Endothelial cell (in vitro differentiated cells): ENCODE measurements at regions not wholly inside any gene's neighbourhood (a gene's known extent, or its start where the extent isn't known, plus 50 kb on each side); places are given as distances from the start of the nearest gene placed in this dataset.

ENCODE experiments used
- DNase-seq: peaks from one replicate; pipeline ENCODE4 v3.0.0; 2021; ENCODE audit warnings: low spot score
- H3K27ac Mint-ChIP-seq: one replicate; pipeline ENCODE4 v1.8.0; 2021; ENCODE audit warnings: mixed read lengths, inconsistent platforms; ENCODE audit not compliant: unreplicated experiment
- H3K27me3 Mint-ChIP-seq: one replicate; pipeline ENCODE4 v1.8.0; 2021; ENCODE audit warnings: mild to moderate bottlenecking, moderate library complexity, mixed read lengths, inconsistent platforms; ENCODE audit not compliant: unreplicated experiment
- H3K36me3 Mint-ChIP-seq: one replicate; pipeline ENCODE4 v1.8.0; 2021; ENCODE audit warnings: mild to moderate bottlenecking, low read depth, mixed read lengths, inconsistent platforms; ENCODE audit not compliant: unreplicated experiment
- H3K4me1 Mint-ChIP-seq: one replicate; pipeline ENCODE4 v1.8.0; 2021; ENCODE audit warnings: mild to moderate bottlenecking, mixed read lengths, inconsistent platforms; ENCODE audit not compliant: unreplicated experiment
- H3K4me3 Mint-ChIP-seq: one replicate; pipeline ENCODE4 v1.8.0; 2021; ENCODE audit warnings: mild to moderate bottlenecking, mixed read lengths, inconsistent platforms; ENCODE audit not compliant: unreplicated experiment
- H3K9me3 Mint-ChIP-seq: one replicate; pipeline ENCODE4 v1.8.0; 2021; ENCODE audit warnings: mixed read lengths, inconsistent platforms; ENCODE audit not compliant: unreplicated experiment
- CTCF ChIP-seq: fragments of 200-600 bp; sonication (generic); IDR thresholded peaks from one replicate; pipeline ENCODE4 v1.5.0; 2021; ENCODE audit warnings: antibody characterized with exemption; ENCODE audit not compliant: unreplicated experiment

DNA sequence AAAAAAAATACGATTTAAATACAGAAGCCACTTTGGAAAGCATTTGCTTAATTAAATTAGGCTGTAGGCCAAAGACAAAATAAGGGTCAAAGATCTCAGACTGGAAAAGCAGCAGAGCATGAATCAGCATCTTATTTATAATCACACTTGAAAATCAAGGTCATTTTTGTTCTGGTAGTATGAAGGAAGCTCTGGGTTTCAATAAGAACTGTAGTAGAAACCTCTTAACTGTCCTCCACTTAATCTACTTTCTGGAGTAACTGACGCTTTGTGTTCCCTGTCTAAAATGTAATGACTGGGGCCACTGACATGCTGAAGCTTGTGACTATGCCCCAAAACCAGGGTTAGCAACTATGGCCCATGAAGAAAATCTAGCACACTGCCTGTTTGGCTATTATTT is 450.7 kb upstream of the ZP4 start:
- H3K9me3 Mint-ChIP-seq, result no peaks in the 10 kb centered on the region
- no peak overlapping the region for H3K4me3 Mint-ChIP-seq
- no peak for DNase-seq
- TF ChIP-seq CTCF, result no peak
- H3K36me3 Mint-ChIP-seq, result no peaks in the 10 kb centered on the region
- no peak overlapping the region for H3K27ac Mint-ChIP-seq
- no peaks in the 10 kb centered on the region for H3K27me3 Mint-ChIP-seq
- peaks cover 2% of the 10 kb centered on the region for H3K4me1 Mint-ChIP-seq

DNA sequence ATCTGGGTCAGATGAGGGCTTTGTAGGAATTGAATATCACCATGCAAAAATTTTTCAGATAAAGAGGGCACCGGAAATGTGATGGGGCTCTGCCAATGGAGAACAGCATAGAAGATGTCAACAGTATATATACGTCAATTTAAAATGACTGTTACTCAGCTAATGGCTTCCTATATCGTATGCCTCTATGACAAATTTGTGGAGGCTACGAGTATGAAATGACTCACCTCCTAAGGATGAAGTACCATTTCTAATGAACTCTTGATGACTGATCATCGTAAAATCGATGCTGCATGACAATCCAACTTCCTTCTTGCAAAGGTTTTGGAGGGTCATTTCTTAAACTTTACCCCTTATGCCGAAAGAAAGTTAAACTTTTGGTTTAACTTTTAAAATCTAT is 450.3 kb upstream of the ZP4 start:
- no peak for TF ChIP-seq CTCF

DNA sequence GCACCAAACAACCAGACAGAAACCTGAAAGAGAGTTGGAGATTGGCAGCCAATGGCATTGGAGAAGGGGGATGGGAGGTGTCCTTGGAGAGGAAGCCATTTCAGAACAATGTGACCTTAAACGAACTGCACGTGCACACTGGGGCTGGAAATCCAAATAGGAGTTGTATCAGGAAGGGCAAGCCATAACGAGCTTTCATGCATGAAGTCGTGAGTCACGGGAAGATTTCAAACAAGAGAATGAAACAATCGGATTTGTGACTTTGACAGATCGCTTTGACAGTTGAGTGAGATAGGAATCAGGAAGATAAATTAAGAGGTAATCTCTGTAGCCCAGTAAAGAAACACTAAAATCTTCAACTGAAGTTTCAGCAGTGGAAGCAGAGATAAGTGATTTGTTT is 445.8 kb upstream of the ZP4 start:
- Mint-ChIP-seq H3K27ac (no peak overlapping the region), H3K4me3 (no peak overlapping the region), H3K27me3 (no peaks in the 10 kb centered on the region), H3K4me1 (no peaks in the 10 kb centered on the region), H3K36me3 (no peaks in the 10 kb centered on the region), H3K9me3 (no peaks in the 10 kb centered on the region)
- no peak for DNase-seq
- no peak for TF ChIP-seq CTCF

More for the DNA sequence above, 450.3 kb upstream of the ZP4 start:
- Mint-ChIP-seq H3K4me1 (no peaks in the 10 kb centered on the region), H3K36me3 (no peaks in the 10 kb centered on the region), H3K27ac (no peak overlapping the region), H3K4me3 (no peak overlapping the region), H3K9me3 (no peaks in the 10 kb centered on the region), H3K27me3 (no peaks in the 10 kb centered on the region)
- DNase-seq, result no peak

DNA sequence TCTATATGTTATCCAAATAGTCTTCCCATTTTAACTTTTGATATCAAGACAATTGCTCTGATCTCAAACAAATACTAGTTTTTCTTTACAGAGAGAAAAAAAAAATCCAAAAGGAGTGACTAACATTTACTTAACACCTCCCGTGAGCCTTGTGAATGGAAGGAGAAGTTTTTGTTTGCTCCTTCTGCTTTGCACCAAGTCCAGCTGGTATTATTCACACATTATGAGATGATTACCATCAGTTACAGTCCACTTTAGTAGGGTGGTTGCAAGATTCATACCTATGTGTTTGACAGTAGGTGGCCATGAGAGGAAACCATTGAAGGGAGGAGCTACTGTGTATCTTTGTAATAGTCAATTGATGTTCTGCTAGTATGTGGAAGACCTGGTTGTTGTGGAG is 443.4 kb upstream of the ZP4 start:
- no peak overlapping the region for H3K27ac Mint-ChIP-seq
- TF ChIP-seq CTCF, result no peak
- H3K9me3 Mint-ChIP-seq, result no peaks in the 10 kb centered on the region
- DNase-seq, result no peak
- H3K4me3 Mint-ChIP-seq, result no peak overlapping the region
- no peaks in the 10 kb centered on the region for H3K27me3 Mint-ChIP-seq
- no peaks in the 10 kb centered on the region for H3K4me1 Mint-ChIP-seq
- no peaks in the 10 kb centered on the region for H3K36me3 Mint-ChIP-seq

DNA sequence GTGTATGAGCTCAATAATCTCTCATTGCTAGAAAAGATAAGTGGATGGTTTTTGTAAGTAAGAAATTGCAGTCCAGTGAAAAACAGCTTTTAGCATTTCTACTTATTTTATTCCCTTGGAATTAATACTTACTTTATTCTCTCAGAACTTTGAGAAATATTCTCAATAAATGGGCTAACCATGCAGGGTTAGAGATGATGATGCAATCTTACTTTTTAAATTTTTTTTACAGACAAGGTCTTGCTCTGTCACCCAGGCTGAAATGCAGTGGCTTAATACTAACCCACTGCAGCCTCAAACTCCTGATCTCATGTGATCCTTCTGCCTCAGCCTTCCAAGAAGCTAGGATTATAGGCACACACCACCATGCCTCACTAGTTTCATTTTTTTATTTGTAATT is 440.8 kb upstream of the ZP4 start:
- H3K27me3 Mint-ChIP-seq, result peaks cover 2% of the 10 kb centered on the region
- no peak overlapping the region for H3K27ac Mint-ChIP-seq
- H3K9me3 Mint-ChIP-seq, result no peaks in the 10 kb centered on the region
- H3K4me3 Mint-ChIP-seq, result no peak overlapping the region
- no peak for TF ChIP-seq CTCF
- no peaks in the 10 kb centered on the region for H3K36me3 Mint-ChIP-seq
- DNase-seq, result no peak
- no peaks in the 10 kb centered on the region for H3K4me1 Mint-ChIP-seq
